Activated CD4-positive, alpha-beta T cell treated with anti-CD3 and anti-CD28 coated beads, Interleukin-2, amount 10 ng/mL, durations not matched to agents 7 days and 5 days (primary cell): ENCODE measurements at regions not wholly inside any gene's neighbourhood (a gene's known extent, or its start where the extent isn't known, plus 50 kb on each side); places are given as distances from the start of the nearest gene placed in this dataset.

Experiments
- CTCF ChIA-PET: fragments of 350-600 bp; sonication (Branson Sonifier 250); formaldehyde crosslinking; loops from one replicate; lab custom pipeline; 2021; ENCODE audit warnings: antibody characterized with exemption; lab: Charles Lee
- POLR2A ChIA-PET: fragments of 350-600 bp; sonication (Branson Sonifier 250); formaldehyde crosslinking; loops from one replicate; lab custom pipeline; 2021; ENCODE audit warnings: antibody characterized with exemption; lab: Charles Lee
- DNase-seq: peaks from one replicate; pipeline ENCODE4 v3.0.0-alpha.2; 2020
- H3K27ac Mint-ChIP-seq: one replicate; pipeline ENCODE4 v1.8.0; 2021; ENCODE audit warnings: mild to moderate bottlenecking, moderate library complexity, mixed read lengths
- H3K27me3 Mint-ChIP-seq: one replicate; pipeline ENCODE4 v1.8.0; 2021; ENCODE audit warnings: mixed read lengths
- H3K36me3 Mint-ChIP-seq: one replicate; pipeline ENCODE4 v1.8.0; 2021; ENCODE audit warnings: low read depth, mixed read lengths
- H3K4me1 Mint-ChIP-seq: one replicate; pipeline ENCODE4 v1.8.0; 2021; ENCODE audit warnings: mixed read lengths
- H3K4me3 Mint-ChIP-seq: one replicate; pipeline ENCODE4 v1.8.0; 2021; ENCODE audit warnings: mild to moderate bottlenecking, moderate library complexity, mixed read lengths
- H3K9me3 Mint-ChIP-seq: one replicate; pipeline ENCODE4 v1.8.0; 2021; ENCODE audit warnings: mixed read lengths

DNA sequence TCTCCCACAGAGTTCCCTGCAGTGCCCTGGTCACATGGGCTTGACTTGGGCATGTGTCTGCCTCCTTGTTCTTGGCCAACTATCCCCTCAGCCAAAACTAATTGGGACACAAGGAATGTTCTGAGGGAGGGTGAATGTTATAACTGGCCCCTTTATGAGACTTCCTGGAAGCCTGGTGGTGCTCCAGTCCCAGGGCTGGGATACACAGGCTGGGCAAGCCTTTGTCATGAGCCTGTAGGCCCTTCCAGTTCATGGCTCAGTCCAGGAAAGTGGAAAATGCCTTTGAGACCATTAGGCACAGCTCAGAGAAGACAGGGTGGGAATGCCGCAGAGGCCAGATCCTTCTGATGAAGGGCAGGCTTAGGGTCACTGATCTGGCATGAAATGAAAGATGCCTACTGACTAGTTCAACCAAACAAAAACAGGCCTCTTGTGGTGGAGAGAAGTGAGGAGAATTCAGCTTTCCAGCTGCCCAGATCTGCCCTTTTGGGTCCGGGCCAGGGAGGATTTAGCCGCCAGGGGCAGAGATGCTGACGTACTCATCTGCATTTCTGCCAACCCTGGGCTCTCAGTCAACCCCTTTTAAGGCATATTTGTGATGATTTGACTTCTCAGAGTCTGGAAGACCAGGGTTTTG lies 961.5 kb downstream of the KCNMA1 start:
- POLR2A ChIA-PET, result no interaction called here
- H3K27me3 Mint-ChIP-seq, result no peaks in the 10 kb centered on the region
- DNase-seq, result no peak
- no peak overlapping the region for H3K4me3 Mint-ChIP-seq
- CTCF ChIA-PET, result no interaction called here
- no peaks in the 10 kb centered on the region for H3K9me3 Mint-ChIP-seq
- H3K4me1 Mint-ChIP-seq, result no peaks in the 10 kb centered on the region
- H3K27ac Mint-ChIP-seq, result no peak overlapping the region
- no peaks in the 10 kb centered on the region for H3K36me3 Mint-ChIP-seq

DNA sequence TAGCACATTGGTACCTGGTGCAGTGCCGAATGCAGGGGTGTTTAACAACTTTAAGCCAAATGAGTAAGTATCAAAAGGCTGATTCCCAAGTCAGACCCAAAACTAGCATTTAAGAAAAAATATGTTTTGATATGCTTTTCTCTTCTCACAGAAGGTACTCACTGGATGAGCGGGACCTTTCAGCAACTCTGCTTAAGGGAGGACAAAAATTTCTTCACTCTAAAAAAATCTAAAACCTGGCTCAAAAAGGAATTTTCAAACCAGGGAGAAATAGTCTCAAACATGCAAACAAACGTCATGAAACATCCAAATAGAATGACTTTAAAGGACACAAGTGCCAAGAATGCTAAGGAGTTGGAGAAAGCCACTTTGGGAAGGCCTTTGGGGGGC lies 962.1 kb downstream of the KCNMA1 start:
- ChIA-PET POLR2A (no interaction called here), CTCF (no interaction called here)
- Mint-ChIP-seq H3K27me3 (no peaks in the 10 kb centered on the region), H3K36me3 (no peaks in the 10 kb centered on the region), H3K4me1 (no peaks in the 10 kb centered on the region), H3K27ac (no peak overlapping the region), H3K9me3 (no peaks in the 10 kb centered on the region), H3K4me3 (no peak overlapping the region)
- no peak for DNase-seq

GRCh38 chr10:76667408-76668370 lies 969.9 kb downstream of the KCNMA1 start:
- Mint-ChIP-seq H3K4me3 (no peak overlapping the region), H3K9me3 (no peaks in the 10 kb centered on the region), H3K27ac (no peak overlapping the region), H3K27me3 (no peaks in the 10 kb centered on the region), H3K4me1 (no peaks in the 10 kb centered on the region), H3K36me3 (no peaks in the 10 kb centered on the region)
- DNase-seq, result no peak
- ChIA-PET CTCF (no interaction called here), POLR2A (no interaction called here)

GRCh38 chr10:76666891-76667290 lies 970.7 kb downstream of the KCNMA1 start:
- Mint-ChIP-seq H3K4me1 (no peaks in the 10 kb centered on the region), H3K36me3 (no peaks in the 10 kb centered on the region), H3K27me3 (no peaks in the 10 kb centered on the region), H3K27ac (no peak overlapping the region), H3K4me3 (no peak overlapping the region), H3K9me3 (no peaks in the 10 kb centered on the region)
- DNase-seq, result no peak
- CTCF ChIA-PET, result no interaction called here
- POLR2A ChIA-PET, result no interaction called here

DNA sequence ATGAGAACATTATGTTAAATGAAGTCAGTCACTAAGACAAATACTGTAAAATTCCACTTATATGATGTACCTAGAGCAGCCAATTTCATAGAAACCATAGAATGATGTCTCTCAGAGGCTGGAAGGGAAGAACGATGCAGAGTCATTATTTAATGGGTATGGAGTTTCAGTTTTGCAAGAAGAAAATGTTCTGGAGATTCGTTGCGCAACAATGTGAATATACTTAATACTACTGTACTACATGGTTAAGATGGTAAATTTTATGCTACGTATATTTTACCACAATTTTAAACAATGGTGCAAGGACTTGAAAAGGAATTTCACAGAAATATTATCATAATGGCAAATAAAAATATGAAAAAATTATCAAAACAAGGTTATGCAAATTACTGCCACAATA lies 972.6 kb downstream of the KCNMA1 start:
- ChIA-PET POLR2A (no interaction called here), CTCF (no interaction called here)
- no peak overlapping the region for H3K27ac Mint-ChIP-seq
- H3K4me1 Mint-ChIP-seq, result no peaks in the 10 kb centered on the region
- H3K9me3 Mint-ChIP-seq, result no peaks in the 10 kb centered on the region
- no peaks in the 10 kb centered on the region for H3K36me3 Mint-ChIP-seq
- no peak for DNase-seq
- H3K27me3 Mint-ChIP-seq, result no peaks in the 10 kb centered on the region
- no peak overlapping the region for H3K4me3 Mint-ChIP-seq

GRCh38 chr10:76657337-76658012 lies 980.1 kb downstream of the KCNMA1 start:
- DNase-seq, result no peak
- no peak overlapping the region for H3K4me3 Mint-ChIP-seq
- CTCF ChIA-PET, result no interaction called here
- H3K4me1 Mint-ChIP-seq, result no peaks in the 10 kb centered on the region
- no peaks in the 10 kb centered on the region for H3K36me3 Mint-ChIP-seq
- H3K9me3 Mint-ChIP-seq, result no peaks in the 10 kb centered on the region
- no peaks in the 10 kb centered on the region for H3K27me3 Mint-ChIP-seq
- POLR2A ChIA-PET, result no interaction called here
- no peak overlapping the region for H3K27ac Mint-ChIP-seq

- no peak for DNase-seq
- H3K4me3 Mint-ChIP-seq, result no peak overlapping the region
- H3K27me3 Mint-ChIP-seq, result no peaks in the 10 kb centered on the region
- POLR2A ChIA-PET, result no interaction called here
- no peaks in the 10 kb centered on the region for H3K9me3 Mint-ChIP-seq
- no peaks in the 10 kb centered on the region for H3K36me3 Mint-ChIP-seq
- H3K27ac Mint-ChIP-seq, result no peak overlapping the region
- no peaks in the 10 kb centered on the region for H3K4me1 Mint-ChIP-seq
- CTCF ChIA-PET, result interaction anchor here (1.0 kb wide), 1 partner anchor 10 kb away, joined by 3 read pairs; no protein-coding TSS in a partner anchor
These were observed 986.5 kb downstream of the KCNMA1 start for GRCh38 chr10:76651154-76651553.

GRCh38 chr10:76649723-76650127 lies 987.9 kb downstream of the KCNMA1 start:
- no peak overlapping the region for H3K4me3 Mint-ChIP-seq
- DNase-seq, result no peak
- H3K27ac Mint-ChIP-seq, result no peak overlapping the region
- H3K27me3 Mint-ChIP-seq, result no peaks in the 10 kb centered on the region
- POLR2A ChIA-PET, result no interaction called here
- H3K9me3 Mint-ChIP-seq, result no peaks in the 10 kb centered on the region
- no peaks in the 10 kb centered on the region for H3K36me3 Mint-ChIP-seq
- CTCF ChIA-PET, result no interaction called here
- no peaks in the 10 kb centered on the region for H3K4me1 Mint-ChIP-seq

GRCh38 chr10:76649254-76649653 lies 988.4 kb downstream of the KCNMA1 start:
- H3K4me3 Mint-ChIP-seq, result no peak overlapping the region
- H3K4me1 Mint-ChIP-seq, result no peaks in the 10 kb centered on the region
- no peak for DNase-seq
- POLR2A ChIA-PET, result no interaction called here
- H3K27me3 Mint-ChIP-seq, result no peaks in the 10 kb centered on the region
- H3K36me3 Mint-ChIP-seq, result no peaks in the 10 kb centered on the region
- CTCF ChIA-PET, result no interaction called here
- no peak overlapping the region for H3K27ac Mint-ChIP-seq
- no peaks in the 10 kb centered on the region for H3K9me3 Mint-ChIP-seq

GRCh38 chr10:76647301-76647700 lies 990.3 kb downstream of the KCNMA1 start:
- H3K9me3 Mint-ChIP-seq, result no peaks in the 10 kb centered on the region
- no peak for DNase-seq
- CTCF ChIA-PET, result no interaction called here
- no peaks in the 10 kb centered on the region for H3K27me3 Mint-ChIP-seq
- no peaks in the 10 kb centered on the region for H3K4me1 Mint-ChIP-seq
- no peak overlapping the region for H3K27ac Mint-ChIP-seq
- POLR2A ChIA-PET, result no interaction called here
- no peaks in the 10 kb centered on the region for H3K36me3 Mint-ChIP-seq
- H3K4me3 Mint-ChIP-seq, result no peak overlapping the region

DNA sequence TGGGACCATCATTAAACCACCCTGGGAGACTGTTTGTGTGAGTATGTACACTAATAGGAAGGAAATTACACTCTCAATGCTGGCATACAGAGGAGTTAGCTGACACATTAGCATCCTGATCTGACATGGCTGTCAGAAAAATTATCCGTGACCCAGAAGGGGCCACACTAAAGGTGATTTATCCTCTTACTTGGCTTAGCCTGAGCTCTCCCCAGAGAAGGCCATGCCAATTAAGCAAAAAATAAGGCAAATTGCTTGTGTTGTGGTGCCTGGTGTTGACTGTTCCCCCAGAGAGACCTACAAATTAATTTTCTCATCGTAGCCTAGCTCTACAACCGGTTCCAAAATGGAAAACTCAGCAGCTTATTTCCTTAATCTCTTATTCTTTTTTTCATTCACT lies 992.3 kb downstream of the KCNMA1 start:
- Mint-ChIP-seq H3K27me3 (no peaks in the 10 kb centered on the region), H3K36me3 (no peaks in the 10 kb centered on the region), H3K27ac (no peak overlapping the region), H3K4me3 (no peak overlapping the region), H3K9me3 (no peaks in the 10 kb centered on the region), H3K4me1 (no peaks in the 10 kb centered on the region)
- no peak for DNase-seq
- ChIA-PET CTCF (no interaction called here), POLR2A (no interaction called here)

- POLR2A ChIA-PET, result no interaction called here
- Mint-ChIP-seq H3K4me3 (no peak overlapping the region), H3K4me1 (no peaks in the 10 kb centered on the region), H3K36me3 (no peaks in the 10 kb centered on the region), H3K27me3 (no peaks in the 10 kb centered on the region), H3K27ac (no peak overlapping the region), H3K9me3 (no peaks in the 10 kb centered on the region)
- no peak for DNase-seq
- CTCF ChIA-PET, result no interaction called here
These were observed 993.1 kb downstream of the KCNMA1 start for GRCh38 chr10:76644476-76644875.

- POLR2A ChIA-PET, result no interaction called here
- no peak overlapping the region for H3K27ac Mint-ChIP-seq
- H3K4me3 Mint-ChIP-seq, result no peak overlapping the region
- no peak for DNase-seq
- no peaks in the 10 kb centered on the region for H3K9me3 Mint-ChIP-seq
- H3K4me1 Mint-ChIP-seq, result no peaks in the 10 kb centered on the region
- no peaks in the 10 kb centered on the region for H3K36me3 Mint-ChIP-seq
- no peaks in the 10 kb centered on the region for H3K27me3 Mint-ChIP-seq
- CTCF ChIA-PET, result no interaction called here
These were observed 994.1 kb downstream of the KCNMA1 start for GRCh38 chr10:76643511-76643911.
